Stomach (tissue), 8 donors: ENCODE measurements at regions not wholly inside any gene's neighbourhood (a gene's known extent, or its start where the extent isn't known, plus 50 kb on each side); places are given as distances from the start of the nearest gene placed in this dataset.

Source experiments
- DNase-seq, 2 donors: peaks; one replicate each; pipeline versions ENCODE4 v3.0.0 to v3.0.0-alpha.2; 2013 to 2019
- H3K27ac ChIP-seq, 5 donors: fragments of 200-600 bp in 4 of 5; sonication (generic) in 4 of 5; one replicate each; pipeline ENCODE4 v1.5.1; 2013 to 2019; ENCODE audit warnings: mild to moderate bottlenecking in 1 of 5, moderate library complexity in 1 of 5
- H3K27me3 ChIP-seq, 3 donors: fragments of 200-600 bp; sonication (generic); one replicate each; pipeline ENCODE4 v1.5.1; 2017 to 2019; ENCODE audit warnings: mixed run types in 1 of 3
- H3K36me3 ChIP-seq, 4 donors: fragments of 200-600 bp; sonication (generic); 1 replicate in 3 of 4; 2 replicates in 1 of 4; pipeline ENCODE4 v1.5.1; 2016 to 2019
- H3K4me1 ChIP-seq, 4 donors: fragments of 200-600 bp; sonication (generic); one replicate each; pipeline ENCODE4 v1.5.1; 2016 to 2019
- H3K4me3 ChIP-seq, 4 donors: fragments of 200-600 bp; sonication (generic) in 3 of 4; one replicate each; pipeline ENCODE4 v1.5.1; 2016 to 2019; ENCODE audit warnings: mild to moderate bottlenecking in 1 of 4
- H3K9me3 ChIP-seq, 4 donors: fragments of 200-600 bp; sonication (generic); one replicate each; pipeline ENCODE4 v1.5.1; 2016 to 2019
- CTCF ChIP-seq, 7 experiments: fragments of 450-650 bp in 4 of 7; fragments of 200-600 bp in 3 of 7; sonication (generic) in 3 of 7; IDR thresholded peaks; one replicate each; pipeline ENCODE4 v1.5.1; 2016 to 2019; ENCODE audit warnings: antibody characterized with exemption in 7 of 7, control low read depth in 2 of 7, mild to moderate bottlenecking in 1 of 7
- EP300 ChIP-seq: sonication (generic); formaldehyde crosslinking; IDR thresholded peaks from one replicate; pipeline ENCODE4 v1.6.1; 2017; ENCODE audit warnings: antibody characterized with exemption
- POLR2A ChIP-seq, 4 donors: fragments of 450-650 bp; IDR thresholded peaks; one replicate each; pipeline ENCODE4 v1.6.1; 2016; ENCODE audit warnings: antibody characterized with exemption in 4 of 4, control low read depth in 2 of 4, mild to moderate bottlenecking in 1 of 4, moderate library complexity in 1 of 4
- POLR2AphosphoS5 ChIP-seq, 3 donors: sonication (generic); formaldehyde crosslinking; IDR thresholded peaks; one replicate each; pipeline ENCODE4 v1.6.1; 2016; ENCODE audit warnings: antibody characterized with exemption in 3 of 3
- WGBS, 5 donors: extraction: QIAGEN DNeasy Blood & Tissue Kit in 3 of 5; methylation state at CpG; one replicate each; pipeline versions ENCODE4 v1.1.5 to v1.1.7; 2013 to 2018; 5-methylcytosine and 5-hydroxymethylcytosine counted together
- intact Hi-C: fragments of 100-400 bp; cut with DNase I; formaldehyde crosslinking; loops from one replicate; pipeline ENCODE4 v1.15.1; 2023; ENCODE audit warnings: low total_unique reads
- donor health status: healthy with polysubstance abuse.
- donor health status: Bipolar disorder and iron deficiency.
- donor health status: healthy.

GRCh38 chr1:222935239-222935900 lies 120.5 kb downstream of the DISP1 start:
- Histone ChIP-seq H3K4me1 (peaks cover 0 to 19% (median 9%) of the 10 kb centered on the region in 4 donors), H3K9me3 (no peaks in the 10 kb centered on the region), H3K27ac (peak overlapping the region in 1 of 5 donors; percentile 30), H3K36me3 (no peaks in the 10 kb centered on the region), H3K27me3 (no peaks in the 10 kb centered on the region), H3K4me3 (no peak overlapping the region)
- peak in 1 of 2 donors; percentile 35 for DNase-seq
- intact Hi-C loops, result no loop called here
- peak in 1 of 3 donors; percentile 23 for TF ChIP-seq POLR2AphosphoS5 (IDR thresholded peaks at IDR 0.05)
- TF ChIP-seq EP300, result no peak
- WGBS, 5 donors, result 89 to 98% (median 97%) methylated on average over 3 of the region's 3 CpGs

- TF ChIP-seq CTCF (IDR thresholded peaks at IDR 0.05) (no peak), POLR2AphosphoS5 (IDR thresholded peaks at IDR 0.05) (no peak), EP300 (no peak), POLR2A (IDR thresholded peaks at IDR 0.05) (no peak)
- no peak overlapping the region for H3K27ac ChIP-seq
- intact Hi-C loops, result no loop called here
- H3K4me1 ChIP-seq, result peaks cover 0 to 19% (median 7%) of the 10 kb centered on the region in 4 donors
- no peaks in the 10 kb centered on the region for H3K36me3 ChIP-seq
- H3K27me3 ChIP-seq, result no peaks in the 10 kb centered on the region
- no peak overlapping the region for H3K4me3 ChIP-seq
- WGBS, 5 donors, result 90 to 97% (median 95%) methylated on average over 2 of the region's 2 CpGs
- H3K9me3 ChIP-seq, result no peaks in the 10 kb centered on the region
- no peak for DNase-seq
These were observed 121.2 kb downstream of the DISP1 start for GRCh38 chr1:222936042-222936441.

- peaks cover 5 to 14% (median 13%) of the 10 kb centered on the region in 4 donors for H3K36me3 ChIP-seq
- TF ChIP-seq EP300 (no peak), POLR2AphosphoS5 (IDR thresholded peaks at IDR 0.05) (no peak), POLR2A (IDR thresholded peaks at IDR 0.05) (no peak)
- H3K4me1 ChIP-seq, result peaks cover 0 to 5% (median 0%) of the 10 kb centered on the region in 4 donors
- WGBS, 5 donors, result 83 to 97% (median 91%) methylated on average over 1 of the region's 1 CpG
- intact Hi-C loops, result no loop called here
- no peaks in the 10 kb centered on the region for H3K27me3 ChIP-seq
- DNase-seq, result no peak
- no peaks in the 10 kb centered on the region for H3K9me3 ChIP-seq
- no peak overlapping the region for H3K4me3 ChIP-seq
- H3K27ac ChIP-seq, result no peak overlapping the region
These were observed 124.1 kb downstream of the DISP1 start for GRCh38 chr1:222938986-222939385.

- TF ChIP-seq POLR2AphosphoS5 (IDR thresholded peaks at IDR 0.05), result no peak
- Histone ChIP-seq H3K27me3 (no peaks in the 10 kb centered on the region), H3K36me3 (peaks cover 5 to 16% (median 14%) of the 10 kb centered on the region in 4 donors), H3K4me3 (no peak overlapping the region), H3K9me3 (no peaks in the 10 kb centered on the region), H3K4me1 (peaks cover 0 to under 1% (median 0%) of the 10 kb centered on the region in 4 donors), H3K27ac (no peak overlapping the region)
- DNase-seq, result no peak
- WGBS, 5 donors, result 83 to 95% (median 93%) methylated on average over 5 of the region's 5 CpGs
- intact Hi-C loops, result no loop called here
These were observed 125.3 kb downstream of the DISP1 start for GRCh38 chr1:222940095-222940494.

GRCh38 chr1:222940906-222941305 lies 126.1 kb downstream of the DISP1 start:
- Histone ChIP-seq H3K27ac (no peak overlapping the region), H3K36me3 (peaks cover 5 to 16% (median 14%) of the 10 kb centered on the region in 4 donors), H3K27me3 (no peaks in the 10 kb centered on the region), H3K4me1 (no peaks in the 10 kb centered on the region), H3K4me3 (no peak overlapping the region), H3K9me3 (no peaks in the 10 kb centered on the region)
- intact Hi-C loops, result no loop called here
- DNase-seq, result no peak
- WGBS, 5 donors, result 65 to 89% (median 77%) methylated on average over 2 of the region's 2 CpGs
- no peak for TF ChIP-seq POLR2A (IDR thresholded peaks at IDR 0.05)
- no peak for TF ChIP-seq POLR2AphosphoS5 (IDR thresholded peaks at IDR 0.05)
- no peak for TF ChIP-seq EP300
- TF ChIP-seq CTCF (IDR thresholded peaks at IDR 0.05), result no peak

- WGBS, 5 donors, result 83 to 97% (median 94%) methylated on average over 1 of the region's 1 CpG
- intact Hi-C loops, result no loop called here
These were observed 126.6 kb downstream of the DISP1 start for GRCh38 chr1:222941425-222941824.

More at GRCh38 chr1:222941425-222941824, 126.6 kb downstream of the DISP1 start:
- Histone ChIP-seq H3K4me3 (no peak overlapping the region), H3K36me3 (peaks cover 5 to 16% (median 14%) of the 10 kb centered on the region in 4 donors), H3K9me3 (no peaks in the 10 kb centered on the region), H3K27ac (no peak overlapping the region), H3K4me1 (no peaks in the 10 kb centered on the region), H3K27me3 (no peaks in the 10 kb centered on the region)
- TF ChIP-seq CTCF (IDR thresholded peaks at IDR 0.05), result no peak
- DNase-seq, result no peak
